ENCODE measurements at regions not wholly inside any gene's neighbourhood (a gene's known extent, or its start where the extent isn't known, plus 50 kb on each side); places are given as distances from the start of the nearest gene placed in this dataset.
"Not testable (repeated sequence)": the region's sequence is repeated elsewhere in the genome, so short reads cannot be mapped to it uniquely, and the experiment has no call there.

GRCh38 chr9:78986446-78986845, 585.3 kb upstream of the TLE4 start:
- no peak for DNase-seq
- H3K9me3 ChIP-seq (ENCODE audit: low read length): no peaks in the 10 kb centered on the region
- Mint-ChIP-seq H3K36me3 (no peaks in the 10 kb centered on the region), H3K27ac (no peak overlapping the region), H3K27me3 (no peaks in the 10 kb centered on the region), H3K4me3 (no peak overlapping the region), H3K4me1 (no peaks in the 10 kb centered on the region), H3K9me3 (peaks cover 0 to 2% (median 0%) of the 10 kb centered on the region in 5 donors)
- no peak overlapping the region for H3K4me3 ChIP-seq (ENCODE audit: low read length)
- POLR2A ChIA-PET: no interaction called here
- H3K27me3 ChIP-seq (ENCODE audit: insufficient read depth, low read length, poor library complexity, severe bottlenecking): no peaks in the 10 kb centered on the region
- no peaks in the 10 kb centered on the region for H3K36me3 ChIP-seq (ENCODE audit: insufficient read depth, low read length)
- H3K4me1 ChIP-seq (ENCODE audit: insufficient read depth, low read length): no peaks in the 10 kb centered on the region
- CTCF ChIA-PET: no interaction called here
- no peak overlapping the region for H3K27ac ChIP-seq (ENCODE audit: low read depth, low read length)

GRCh38 chr9:78989031-78989658, 582.6 kb upstream of the TLE4 start:
- no peaks in the 10 kb centered on the region for H3K4me1 Mint-ChIP-seq
- POLR2A ChIA-PET: no interaction called here

GRCh38 chr9:78994471-78994870, 577.3 kb upstream of the TLE4 start:
- no peaks in the 10 kb centered on the region for H3K4me1 Mint-ChIP-seq
- no peak overlapping the region for H3K4me3 ChIP-seq (ENCODE audit: low read length)
- H3K27ac Mint-ChIP-seq: no peak overlapping the region
- ChIA-PET POLR2A (no interaction called here), CTCF (no interaction called here)
- peaks cover 0 to 1% of the 10 kb centered on the region in 2 donors for H3K27me3 Mint-ChIP-seq
- DNase-seq: no peak
- H3K9me3 ChIP-seq (ENCODE audit: low read length): no peaks in the 10 kb centered on the region
- no peak overlapping the region for H3K4me3 Mint-ChIP-seq
- no peaks in the 10 kb centered on the region for H3K4me1 ChIP-seq (ENCODE audit: insufficient read depth, low read length)
- no peak overlapping the region for H3K27ac ChIP-seq (ENCODE audit: low read depth, low read length)
- peaks cover 0 to 8% (median 0%) of the 10 kb centered on the region in 5 donors for H3K9me3 Mint-ChIP-seq
- H3K27me3 ChIP-seq (ENCODE audit: insufficient read depth, low read length, poor library complexity, severe bottlenecking): no peaks in the 10 kb centered on the region
- H3K36me3 Mint-ChIP-seq: no peaks in the 10 kb centered on the region
- no peaks in the 10 kb centered on the region for H3K36me3 ChIP-seq (ENCODE audit: insufficient read depth, low read length)

More at GRCh38 chr9:78989031-78989658, 582.6 kb upstream of the TLE4 start:
- Histone ChIP-seq H3K4me1 (ENCODE audit: insufficient read depth, low read length) (no peaks in the 10 kb centered on the region), H3K27ac (ENCODE audit: low read depth, low read length) (no peak overlapping the region), H3K9me3 (ENCODE audit: low read length) (no peaks in the 10 kb centered on the region), H3K36me3 (ENCODE audit: insufficient read depth, low read length) (no peaks in the 10 kb centered on the region), H3K4me3 (ENCODE audit: low read length) (no peak overlapping the region), H3K27me3 (ENCODE audit: insufficient read depth, low read length, poor library complexity, severe bottlenecking) (no peaks in the 10 kb centered on the region)
- Mint-ChIP-seq H3K36me3 (no peaks in the 10 kb centered on the region), H3K27me3 (no peaks in the 10 kb centered on the region), H3K4me3 (no peak overlapping the region), H3K9me3 (peaks cover 0 to 4% (median 0%) of the 10 kb centered on the region in 5 donors), H3K27ac (no peak overlapping the region)
- DNase-seq: no peak
- CTCF ChIA-PET: no interaction called here

- H3K27me3 ChIP-seq (ENCODE audit: insufficient read depth, low read length, poor library complexity, severe bottlenecking); H3K4me1 ChIP-seq (ENCODE audit: insufficient read depth, low read length); POLR2A ChIA-PET; H3K27me3 Mint-ChIP-seq; H3K36me3 ChIP-seq (ENCODE audit: insufficient read depth, low read length); H3K36me3 Mint-ChIP-seq; DNase-seq; H3K4me3 Mint-ChIP-seq; CTCF ChIA-PET; H3K27ac Mint-ChIP-seq; H3K27ac ChIP-seq (ENCODE audit: low read depth, low read length); H3K4me1 Mint-ChIP-seq; H3K9me3 Mint-ChIP-seq; H3K9me3 ChIP-seq (ENCODE audit: low read length); H3K4me3 ChIP-seq (ENCODE audit: low read length): not testable (repeated sequence)
Measured at GRCh38 chr9:78994974-78995373, 576.8 kb upstream of the TLE4 start.

- Mint-ChIP-seq H3K9me3 (peaks cover 0 to 8% (median 0%) of the 10 kb centered on the region in 5 donors), H3K4me3 (no peak overlapping the region), H3K27ac (no peak overlapping the region), H3K36me3 (no peaks in the 10 kb centered on the region), H3K4me1 (no peaks in the 10 kb centered on the region), H3K27me3 (peaks cover 0 to 1% of the 10 kb centered on the region in 2 donors)
- DNase-seq: no peak
- POLR2A ChIA-PET: no interaction called here
- Histone ChIP-seq H3K9me3 (ENCODE audit: low read length) (no peaks in the 10 kb centered on the region), H3K27me3 (ENCODE audit: insufficient read depth, low read length, poor library complexity, severe bottlenecking) (no peaks in the 10 kb centered on the region), H3K4me3 (ENCODE audit: low read length) (no peak overlapping the region), H3K4me1 (ENCODE audit: insufficient read depth, low read length) (no peaks in the 10 kb centered on the region), H3K36me3 (ENCODE audit: insufficient read depth, low read length) (no peaks in the 10 kb centered on the region), H3K27ac (ENCODE audit: low read depth, low read length) (no peak overlapping the region)
- CTCF ChIA-PET: no interaction called here
Measured at GRCh38 chr9:78997296-78997695, 574.5 kb upstream of the TLE4 start.

- H3K4me1 Mint-ChIP-seq: no peaks in the 10 kb centered on the region
- H3K4me1 ChIP-seq (ENCODE audit: insufficient read depth, low read length): no peaks in the 10 kb centered on the region
- no peaks in the 10 kb centered on the region for H3K36me3 Mint-ChIP-seq
- peaks cover 0 to under 1% of the 10 kb centered on the region in 2 donors for H3K27me3 Mint-ChIP-seq
- ChIA-PET CTCF (no interaction called here), POLR2A (no interaction called here)
- H3K27ac Mint-ChIP-seq: no peak overlapping the region
- no peaks in the 10 kb centered on the region for H3K27me3 ChIP-seq (ENCODE audit: insufficient read depth, low read length, poor library complexity, severe bottlenecking)
- peaks cover 0 to 8% (median 3%) of the 10 kb centered on the region in 5 donors for H3K9me3 Mint-ChIP-seq
- DNase-seq: no peak
- H3K4me3 Mint-ChIP-seq: no peak overlapping the region
- no peak overlapping the region for H3K4me3 ChIP-seq (ENCODE audit: low read length)
- no peaks in the 10 kb centered on the region for H3K9me3 ChIP-seq (ENCODE audit: low read length)
- no peaks in the 10 kb centered on the region for H3K36me3 ChIP-seq (ENCODE audit: insufficient read depth, low read length)
- no peak overlapping the region for H3K27ac ChIP-seq (ENCODE audit: low read depth, low read length)
Measured at GRCh38 chr9:79000230-79001002, 571.3 kb upstream of the TLE4 start.

GRCh38 chr9:79001012-79001411, 570.8 kb upstream of the TLE4 start:
- Histone ChIP-seq H3K4me1 (ENCODE audit: insufficient read depth, low read length) (no peaks in the 10 kb centered on the region), H3K27me3 (ENCODE audit: insufficient read depth, low read length, poor library complexity, severe bottlenecking) (no peaks in the 10 kb centered on the region), H3K27ac (ENCODE audit: low read depth, low read length) (no peak overlapping the region), H3K9me3 (ENCODE audit: low read length) (no peaks in the 10 kb centered on the region), H3K36me3 (ENCODE audit: insufficient read depth, low read length) (no peaks in the 10 kb centered on the region), H3K4me3 (ENCODE audit: low read length) (no peak overlapping the region)
- no peak overlapping the region for H3K4me3 Mint-ChIP-seq
- no peak for DNase-seq
- H3K27me3 Mint-ChIP-seq: no peaks in the 10 kb centered on the region
- H3K4me1 Mint-ChIP-seq: no peaks in the 10 kb centered on the region
- POLR2A ChIA-PET: no interaction called here
- H3K9me3 Mint-ChIP-seq: peaks cover 0 to 8% (median 3%) of the 10 kb centered on the region in 5 donors
- CTCF ChIA-PET: no interaction called here
- no peak overlapping the region for H3K27ac Mint-ChIP-seq
- no peaks in the 10 kb centered on the region for H3K36me3 Mint-ChIP-seq

GRCh38 chr9:79003514-79003913, 568.3 kb upstream of the TLE4 start:
- Histone ChIP-seq H3K27ac (ENCODE audit: low read depth, low read length) (no peak overlapping the region), H3K36me3 (ENCODE audit: insufficient read depth, low read length) (no peaks in the 10 kb centered on the region), H3K4me1 (ENCODE audit: insufficient read depth, low read length) (no peaks in the 10 kb centered on the region), H3K4me3 (ENCODE audit: low read length) (no peak overlapping the region), H3K9me3 (ENCODE audit: low read length) (no peaks in the 10 kb centered on the region), H3K27me3 (ENCODE audit: insufficient read depth, low read length, poor library complexity, severe bottlenecking) (no peaks in the 10 kb centered on the region)
- Mint-ChIP-seq H3K4me3 (no peak overlapping the region), H3K27me3 (peaks cover 0 to 3% of the 10 kb centered on the region in 2 donors), H3K4me1 (no peaks in the 10 kb centered on the region), H3K9me3 (peaks cover 0 to 5% (median 4%) of the 10 kb centered on the region in 5 donors), H3K36me3 (no peaks in the 10 kb centered on the region), H3K27ac (no peak overlapping the region)
- DNase-seq: no peak
- ChIA-PET CTCF (no interaction called here), POLR2A (no interaction called here)
